HUES64 (cell line): ENCODE measurements at regions not wholly inside any gene's neighbourhood (a gene's known extent, or its start where the extent isn't known, plus 50 kb on each side); places are given as distances from the start of the nearest gene placed in this dataset.

Source experiments
- H3K27ac ChIP-seq: 2 replicates; pipeline ENCODE4 v1.7.0; 2013; ENCODE audit warnings: low read depth, low read length, inconsistent platforms
- H3K27me3 ChIP-seq: 2 replicates; pipeline ENCODE4 v1.6.1; 2013; ENCODE audit warnings: mild to moderate bottlenecking, low read length; ENCODE audit not compliant: insufficient read depth
- H3K36me3 ChIP-seq: 2 replicates; pipeline ENCODE4 v1.6.1; 2013; ENCODE audit warnings: mild to moderate bottlenecking, low read length; ENCODE audit not compliant: insufficient read depth
- H3K4me1 ChIP-seq: 2 replicates; pipeline ENCODE4 v1.6.1; 2013; ENCODE audit warnings: mild to moderate bottlenecking, low read length, moderate library complexity; ENCODE audit not compliant: insufficient read depth
- H3K4me3 ChIP-seq: 2 replicates; pipeline ENCODE4 v1.5.1; 2013; ENCODE audit warnings: mild to moderate bottlenecking, low read length, moderate library complexity
- H3K9ac ChIP-seq: 2 replicates; pipeline ENCODE4 v1.6.1; 2013; ENCODE audit warnings: mild to moderate bottlenecking, low read depth, low read length
- H3K9me3 ChIP-seq: 2 replicates; pipeline ENCODE4 v1.6.1; 2013; ENCODE audit warnings: low read depth, low read length; ENCODE audit not compliant: insufficient read depth
- WGBS: fragments of 150-250, 120-280 bp; methylation state at CpG from one replicate; pipeline ENCODE4 v1.1.7; 2013; ENCODE audit warnings: missing lambda C conversion rate; 5-methylcytosine and 5-hydroxymethylcytosine counted together

GRCh38 chr21:35582731-35583130 lies 477.6 kb downstream of the SETD4 start:
- Histone ChIP-seq H3K9ac (no peak overlapping the region), H3K4me1 (peaks cover 13% of the 10 kb centered on the region), H3K27ac (no peak overlapping the region), H3K9me3 (no peaks in the 10 kb centered on the region), H3K36me3 (no peaks in the 10 kb centered on the region), H3K4me3 (no peak overlapping the region), H3K27me3 (no peaks in the 10 kb centered on the region)
- WGBS = no CpG with 5 or more reads among the region's 1 CpG

- Histone ChIP-seq H3K27ac (no peak overlapping the region), H3K9me3 (no peaks in the 10 kb centered on the region), H3K27me3 (no peaks in the 10 kb centered on the region), H3K4me1 (peaks cover 11% of the 10 kb centered on the region), H3K9ac (no peak overlapping the region), H3K36me3 (no peaks in the 10 kb centered on the region), H3K4me3 (no peak overlapping the region)
- 86% methylated on average over 1 of the region's 1 CpG for WGBS
These were observed 478.7 kb downstream of the SETD4 start for GRCh38 chr21:35581640-35582039.

DNA sequence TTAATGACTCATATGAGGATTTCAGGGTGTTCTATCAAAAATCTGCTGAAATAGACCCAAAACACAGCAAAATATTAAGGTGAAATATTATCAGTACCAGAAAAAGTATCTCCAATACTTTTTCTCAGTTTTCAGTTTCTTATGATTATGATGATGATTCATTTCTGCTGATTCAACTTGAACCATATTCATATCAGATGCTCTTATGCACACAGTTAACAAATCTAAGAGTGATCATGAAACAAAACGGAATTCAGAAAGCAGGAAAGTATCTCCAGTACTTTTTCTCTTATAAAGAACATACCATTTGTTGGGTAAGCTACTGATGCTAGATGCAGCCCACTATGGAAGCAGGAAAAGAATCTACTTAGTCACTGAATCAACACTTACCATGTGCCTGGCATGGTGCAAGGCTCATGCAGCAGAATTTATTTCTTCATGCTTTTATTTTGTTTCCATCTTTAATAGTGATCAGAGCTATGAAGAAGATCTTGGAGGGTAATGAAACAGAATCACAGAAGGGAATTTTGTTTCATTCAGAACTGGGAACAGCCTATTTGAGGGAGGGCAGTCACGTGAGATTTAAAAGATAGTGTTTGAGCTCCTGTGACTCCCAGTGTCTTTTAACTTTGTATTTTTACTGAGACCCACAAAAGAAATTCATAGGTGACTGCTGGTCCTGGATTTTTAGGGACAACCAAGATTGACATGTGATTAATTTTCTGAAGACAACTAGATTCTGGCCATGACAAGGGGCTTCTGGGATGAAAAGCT lies 480.6 kb downstream of the SETD4 start:
- WGBS = 98% methylated on average over 2 of the region's 2 CpGs

DNA sequence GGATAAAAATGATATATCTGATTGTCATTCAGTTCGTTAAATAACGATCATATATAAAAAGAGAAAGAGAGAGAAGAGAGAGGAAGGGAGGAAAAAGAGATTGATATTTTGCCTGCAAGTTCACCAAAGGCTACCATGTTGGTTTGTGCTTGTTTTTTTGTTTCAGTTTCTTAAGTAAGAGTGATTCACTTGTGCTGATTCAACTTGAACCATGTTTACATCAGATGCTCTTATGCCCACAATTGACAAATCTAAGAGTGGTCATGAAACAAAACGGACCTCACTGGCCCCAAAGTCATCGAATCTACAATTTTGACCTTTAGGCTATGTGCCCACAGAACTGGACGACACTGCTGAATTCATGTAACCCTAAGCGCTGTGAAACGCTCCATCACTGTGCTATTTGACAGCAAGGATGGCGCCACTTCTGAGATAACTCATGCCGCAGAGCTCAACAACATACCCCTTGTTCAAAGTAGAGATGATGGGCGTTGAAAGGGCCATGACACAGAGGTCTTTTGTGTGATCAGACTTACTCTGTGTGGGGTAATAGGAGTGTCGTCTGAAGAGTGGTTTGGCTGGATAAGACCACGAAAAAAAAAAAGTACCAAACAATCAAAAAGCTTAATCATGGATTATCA lies 481.4 kb downstream of the SETD4 start:
- no peak overlapping the region for H3K27ac ChIP-seq
- H3K9me3 ChIP-seq = no peaks in the 10 kb centered on the region

More for the DNA sequence above, 480.6 kb downstream of the SETD4 start:
- Histone ChIP-seq H3K9me3 (no peaks in the 10 kb centered on the region), H3K27me3 (no peaks in the 10 kb centered on the region), H3K4me3 (no peak overlapping the region), H3K9ac (no peak overlapping the region), H3K4me1 (no peaks in the 10 kb centered on the region), H3K36me3 (no peaks in the 10 kb centered on the region), H3K27ac (no peak overlapping the region)

DNA sequence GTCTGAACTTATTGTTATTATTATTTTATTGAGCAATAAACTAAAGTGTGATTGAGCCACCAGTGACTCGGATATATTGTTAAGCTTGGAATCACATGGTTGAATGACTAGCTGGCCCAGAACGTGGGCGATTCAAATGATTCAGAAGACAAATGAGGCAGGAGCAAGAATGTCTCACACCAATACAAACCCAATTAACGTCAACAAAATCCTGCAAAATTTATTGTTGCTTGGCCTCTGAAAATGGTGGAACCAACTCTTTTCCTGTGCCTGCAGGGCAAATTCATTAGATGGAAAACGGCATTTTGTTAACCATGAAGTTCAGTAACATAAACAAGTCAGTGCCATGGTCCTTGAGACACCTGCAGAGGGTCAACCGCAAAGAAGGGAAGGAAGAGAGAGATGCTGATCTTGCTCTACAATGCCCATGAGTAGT lies 482.0 kb downstream of the SETD4 start:
- no peak overlapping the region for H3K27ac ChIP-seq
- H3K27me3 ChIP-seq = no peaks in the 10 kb centered on the region
- no peaks in the 10 kb centered on the region for H3K36me3 ChIP-seq
- WGBS = 97% methylated on average over 6 of the region's 6 CpGs
- no peaks in the 10 kb centered on the region for H3K9me3 ChIP-seq
- no peak overlapping the region for H3K9ac ChIP-seq
- H3K4me1 ChIP-seq = no peaks in the 10 kb centered on the region
- H3K4me3 ChIP-seq = no peak overlapping the region

More for the DNA sequence above, 481.4 kb downstream of the SETD4 start:
- Histone ChIP-seq H3K9ac (no peak overlapping the region), H3K36me3 (no peaks in the 10 kb centered on the region), H3K4me3 (no peak overlapping the region), H3K27me3 (no peaks in the 10 kb centered on the region), H3K4me1 (no peaks in the 10 kb centered on the region)
- 95% methylated on average over 11 of the region's 12 CpGs for WGBS

DNA sequence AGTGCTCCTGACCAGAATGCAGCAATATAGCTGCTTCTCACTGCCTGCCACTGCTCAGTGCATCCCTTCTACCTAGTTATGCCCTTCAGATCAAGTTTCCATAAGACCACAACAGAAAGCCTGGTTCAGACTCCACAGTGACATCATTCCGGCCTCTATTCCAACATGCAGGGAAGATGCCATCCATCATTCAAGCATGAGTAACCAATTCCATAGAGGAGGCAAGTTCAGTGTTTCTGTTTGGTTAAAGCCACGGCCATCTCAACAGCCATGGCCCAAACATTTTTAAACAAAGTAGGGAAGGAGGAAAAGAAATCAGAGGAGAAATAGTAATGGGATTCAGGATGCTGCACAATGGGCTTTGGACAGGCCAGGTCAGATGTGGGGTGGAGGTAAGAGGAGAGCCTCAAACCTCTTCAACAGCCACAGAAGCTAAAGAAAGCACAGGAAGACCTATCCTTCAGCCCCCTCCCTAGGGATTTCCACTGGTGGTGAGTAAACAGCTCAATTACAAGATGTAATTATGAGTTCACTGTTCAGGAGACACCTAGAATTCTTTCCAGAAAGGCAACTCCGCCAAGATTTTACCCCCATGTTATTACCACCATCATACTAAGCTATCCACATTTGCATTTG lies 484.9 kb downstream of the SETD4 start:
- no peak overlapping the region for H3K9ac ChIP-seq
- no peaks in the 10 kb centered on the region for H3K4me1 ChIP-seq
- H3K27me3 ChIP-seq = no peaks in the 10 kb centered on the region
- 89% methylated on average over 3 of the region's 3 CpGs for WGBS
- H3K4me3 ChIP-seq = no peak overlapping the region
- H3K9me3 ChIP-seq = no peaks in the 10 kb centered on the region
- H3K36me3 ChIP-seq = no peaks in the 10 kb centered on the region
- no peak overlapping the region for H3K27ac ChIP-seq

DNA sequence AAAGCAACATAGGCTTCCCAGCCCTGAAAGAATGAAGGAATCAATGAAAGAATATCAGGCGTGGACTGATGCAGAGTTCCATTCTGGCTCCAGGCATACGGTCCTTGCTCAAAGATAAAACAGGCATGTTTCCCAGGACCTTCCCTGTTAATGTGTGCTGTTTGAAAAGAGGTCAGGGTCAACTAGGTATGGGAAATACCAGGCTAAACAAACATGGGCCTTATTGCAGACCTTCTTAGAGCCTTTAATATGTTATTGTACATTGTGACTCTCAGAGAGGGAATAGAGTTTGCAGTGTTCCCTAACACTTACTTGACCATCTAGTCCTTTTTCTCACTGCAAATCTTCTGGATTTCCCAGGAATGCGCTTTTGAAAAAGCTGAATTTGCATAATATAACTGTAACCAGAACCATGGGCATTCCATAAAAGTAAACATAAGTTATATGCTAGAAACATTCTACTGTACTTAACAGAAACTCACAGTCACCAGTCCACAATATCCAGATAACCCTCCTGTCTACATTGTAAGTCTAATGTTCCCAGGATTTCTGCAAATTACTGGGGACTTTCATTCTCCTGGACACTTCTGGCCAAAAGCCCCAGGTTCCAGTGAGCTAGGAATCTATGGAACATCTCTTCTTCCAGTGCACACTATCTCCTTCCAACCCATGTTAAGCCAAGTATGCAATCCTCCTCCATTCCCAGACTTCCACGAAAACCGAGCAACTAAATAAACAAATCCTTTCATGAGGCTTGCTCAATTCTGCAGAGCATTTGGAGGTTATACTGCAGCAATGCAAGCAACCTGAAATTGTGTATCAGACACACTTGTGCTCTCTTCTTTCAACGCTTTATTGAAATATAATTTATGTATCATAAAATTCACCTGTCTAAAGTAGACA lies 486.6 kb downstream of the SETD4 start:
- Histone ChIP-seq H3K27ac (no peak overlapping the region), H3K4me3 (no peak overlapping the region), H3K9ac (no peak overlapping the region), H3K9me3 (no peaks in the 10 kb centered on the region), H3K4me1 (no peaks in the 10 kb centered on the region), H3K36me3 (no peaks in the 10 kb centered on the region), H3K27me3 (no peaks in the 10 kb centered on the region)
- WGBS = 92% methylated on average over 5 of the region's 6 CpGs

GRCh38 chr21:35571910-35572309 lies 488.4 kb downstream of the SETD4 start:
- Histone ChIP-seq H3K27ac (no peak overlapping the region), H3K9me3 (peaks cover 4% of the 10 kb centered on the region), H3K4me3 (no peak overlapping the region), H3K36me3 (no peaks in the 10 kb centered on the region), H3K4me1 (no peaks in the 10 kb centered on the region), H3K27me3 (no peaks in the 10 kb centered on the region), H3K9ac (no peak overlapping the region)
- WGBS = 82% methylated on average over 7 of the region's 7 CpGs

GRCh38 chr21:35568643-35569042 lies 491.7 kb downstream of the SETD4 start:
- Histone ChIP-seq H3K27ac (no peak overlapping the region), H3K9me3 (peaks cover 6% of the 10 kb centered on the region), H3K27me3 (no peaks in the 10 kb centered on the region), H3K4me1 (peaks cover 11% of the 10 kb centered on the region; the same call in 1 of the 2 replicates), H3K9ac (no peak overlapping the region), H3K36me3 (no peaks in the 10 kb centered on the region), H3K4me3 (no peak overlapping the region)
- 75% methylated on average over 5 of the region's 5 CpGs for WGBS

DNA sequence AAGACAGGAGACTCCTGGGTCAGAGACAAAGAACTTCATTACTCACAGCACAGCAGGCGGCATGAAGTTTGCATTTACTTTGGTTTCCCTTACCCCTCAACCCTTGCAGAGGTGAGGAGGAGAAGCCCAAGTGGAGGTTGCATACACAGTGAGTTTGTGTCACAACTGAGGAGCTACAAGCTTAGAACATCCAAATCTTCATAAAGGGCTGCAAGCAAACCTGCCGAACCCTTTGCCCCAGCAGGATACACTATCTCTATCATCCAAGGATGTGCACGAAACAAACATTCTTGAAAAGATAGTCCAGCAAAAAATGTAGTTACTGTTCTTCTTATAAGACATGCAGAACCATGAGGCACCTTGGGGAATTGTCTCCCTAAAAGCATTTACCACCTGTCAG lies 493.5 kb downstream of the SETD4 start:
- Histone ChIP-seq H3K27ac (no peak overlapping the region), H3K4me3 (no peak overlapping the region), H3K36me3 (no peaks in the 10 kb centered on the region), H3K4me1 (peaks cover 11% of the 10 kb centered on the region; the same call in 1 of the 2 replicates), H3K9ac (no peak overlapping the region), H3K27me3 (no peaks in the 10 kb centered on the region), H3K9me3 (peaks cover 6% of the 10 kb centered on the region)
- WGBS = 94% methylated on average over 3 of the region's 3 CpGs
